Iris pigment epithelial cell (primary cell): ENCODE measurements at regions not wholly inside any gene's neighbourhood (a gene's known extent, or its start where the extent isn't known, plus 50 kb on each side); places are given as distances from the start of the nearest gene placed in this dataset.

Experiments used
- DNase-seq: peaks from one replicate; pipeline ENCODE4 v3.0.0-alpha.2; 2011; ENCODE audit warnings: low read depth

DNA sequence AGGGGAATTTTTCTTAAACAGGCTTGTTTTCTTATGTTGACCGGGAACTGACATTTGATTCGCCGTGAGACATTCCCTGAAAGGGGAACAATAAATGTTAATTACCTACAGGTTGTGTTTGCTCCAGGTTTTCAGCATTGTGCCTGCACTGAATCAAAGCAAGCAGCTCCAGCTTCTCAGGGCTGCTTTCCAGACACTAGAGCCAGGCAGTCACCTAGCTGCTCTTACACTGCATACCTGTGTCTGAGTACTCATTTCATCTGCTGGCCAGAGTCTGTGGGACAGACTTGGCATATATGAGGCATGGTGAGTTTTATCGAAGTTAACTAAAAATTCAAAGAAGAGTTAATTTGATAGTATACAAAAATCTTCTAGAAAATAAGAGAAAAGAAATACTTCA, 951.8 kb upstream of the MAP3K7 start:
- no peak for DNase-seq

DNA sequence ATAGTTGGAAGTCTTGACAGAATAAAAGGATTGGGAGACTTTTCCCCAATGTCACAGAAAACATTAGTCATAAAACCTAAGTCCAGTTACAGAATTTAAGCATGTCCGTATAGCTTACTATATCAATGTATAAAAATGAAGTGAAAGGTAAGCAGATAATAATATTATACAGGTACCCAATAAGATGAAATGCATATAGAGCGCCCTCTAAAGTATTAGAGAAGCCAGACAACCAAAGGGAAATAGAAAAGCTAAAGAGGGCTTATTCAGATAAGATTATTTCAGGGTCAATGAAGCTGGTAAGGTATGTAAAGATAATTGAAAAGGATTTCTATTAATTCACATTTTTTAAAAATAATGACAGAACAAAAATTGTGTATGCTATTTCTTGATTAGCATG, 947.7 kb upstream of the MAP3K7 start:
- no peak for DNase-seq

DNA sequence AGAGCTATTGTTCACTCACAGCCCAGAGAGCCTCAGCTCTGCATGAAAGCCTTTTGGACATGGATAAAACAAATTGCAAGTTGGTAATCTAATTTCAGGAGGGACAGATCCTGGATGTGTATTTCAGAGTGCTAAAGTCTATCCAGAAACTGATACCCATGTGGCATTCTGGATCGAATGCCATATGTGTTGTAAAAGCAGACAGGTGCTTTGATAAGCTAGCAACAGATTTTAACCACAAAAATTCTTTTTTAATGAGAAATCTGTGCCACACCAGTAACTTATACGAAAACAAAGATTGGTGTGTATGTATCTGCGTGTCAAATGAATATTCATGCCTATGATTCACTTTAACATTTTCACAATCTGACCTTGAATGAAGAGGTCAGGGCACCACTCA, 936.6 kb upstream of the MAP3K7 start:
- DNase-seq: no peak

DNA sequence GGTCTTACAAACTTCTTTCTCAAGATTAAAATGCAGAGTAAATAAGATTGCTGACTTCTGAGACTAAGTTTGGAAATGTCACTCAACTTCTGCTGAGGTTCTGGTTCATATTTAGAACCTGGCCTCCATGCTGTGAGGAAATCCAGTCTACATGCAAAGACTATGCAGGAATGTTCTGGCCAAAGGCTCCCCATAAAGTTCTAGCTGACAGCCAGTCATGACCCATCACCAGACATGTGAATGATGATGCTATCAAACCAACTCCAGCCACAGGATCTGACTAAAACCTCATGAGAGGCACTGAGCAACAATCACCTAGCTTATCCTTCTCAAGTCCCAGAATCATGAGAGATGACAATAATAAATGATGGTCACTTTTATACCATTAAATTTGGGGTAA, 935.1 kb upstream of the MAP3K7 start:
- no peak for DNase-seq

DNA sequence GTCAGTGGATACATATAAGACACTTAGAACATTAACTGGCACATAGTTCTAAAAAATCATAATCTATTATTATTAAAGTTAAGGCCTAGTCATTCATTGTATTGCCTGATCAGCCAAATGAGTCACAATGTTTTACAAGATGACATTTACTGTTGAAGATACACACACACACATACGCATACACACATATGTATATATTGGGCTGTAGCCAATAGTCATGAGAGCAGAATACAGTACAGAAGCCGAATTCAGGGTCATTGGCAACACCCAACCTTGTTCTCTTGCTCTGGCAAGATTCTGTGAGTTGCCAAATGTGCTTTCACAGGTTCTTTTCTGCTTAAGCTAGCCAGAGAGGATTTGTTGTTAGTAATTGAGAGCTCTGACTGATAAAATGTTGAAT, 922.8 kb upstream of the MAP3K7 start:
- DNase-seq: no peak

DNA sequence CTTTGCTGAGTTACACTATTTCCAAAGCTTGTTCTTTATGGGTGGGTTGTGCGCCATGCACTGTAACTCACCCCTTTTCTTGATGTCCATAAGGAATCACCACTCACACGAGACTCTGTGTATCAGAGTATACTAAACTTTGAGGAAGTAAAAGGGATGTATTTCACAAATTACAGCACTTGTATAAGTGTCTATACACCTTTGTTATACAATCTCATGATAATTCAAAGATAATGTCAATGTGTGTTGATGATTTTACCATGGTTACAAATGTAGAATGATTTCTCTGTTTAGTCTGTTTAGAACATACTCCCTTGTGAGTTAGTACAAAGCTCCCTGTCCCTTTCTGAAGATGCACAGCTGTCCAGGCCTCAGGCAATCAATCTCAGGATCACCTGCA, 922.2 kb upstream of the MAP3K7 start:
- DNase-seq: no peak

DNA sequence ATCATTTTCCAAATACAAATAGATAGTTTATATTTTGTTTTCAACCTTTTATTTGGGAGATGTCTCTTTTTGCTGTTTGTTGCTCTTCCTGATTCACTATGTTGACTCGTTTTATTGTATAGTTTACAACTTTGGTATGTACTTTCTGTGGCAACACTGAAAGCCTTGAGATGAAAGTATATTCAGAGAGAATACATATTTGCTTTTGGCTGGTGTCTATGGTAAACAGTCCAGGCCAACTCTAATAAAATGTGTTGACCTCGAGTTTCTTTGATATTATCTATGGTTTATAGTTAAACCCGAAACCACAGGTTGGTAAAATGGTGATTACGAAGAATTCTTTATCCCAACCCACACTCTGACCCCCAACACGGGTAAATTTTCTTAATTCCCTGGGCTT, 919.6 kb upstream of the MAP3K7 start:
- DNase-seq: no peak

DNA sequence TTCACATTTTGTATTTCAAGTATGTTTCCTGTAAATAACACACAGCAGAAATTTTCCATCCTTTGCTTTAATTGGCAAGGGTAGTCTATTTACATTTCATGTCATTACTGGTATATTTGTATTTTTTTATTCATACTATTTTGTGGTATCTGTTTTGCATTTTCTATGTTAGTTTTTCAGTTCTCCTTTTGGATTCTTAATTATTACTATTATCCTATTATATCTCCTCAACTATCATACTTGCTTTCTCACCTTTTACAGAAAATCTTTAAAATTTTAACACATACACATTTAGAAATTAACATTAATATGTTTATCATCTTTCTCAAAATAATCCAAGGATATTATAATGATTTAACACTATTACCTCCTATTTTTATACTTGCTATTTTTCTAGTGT, 918.3 kb upstream of the MAP3K7 start:
- DNase-seq: no peak

DNA sequence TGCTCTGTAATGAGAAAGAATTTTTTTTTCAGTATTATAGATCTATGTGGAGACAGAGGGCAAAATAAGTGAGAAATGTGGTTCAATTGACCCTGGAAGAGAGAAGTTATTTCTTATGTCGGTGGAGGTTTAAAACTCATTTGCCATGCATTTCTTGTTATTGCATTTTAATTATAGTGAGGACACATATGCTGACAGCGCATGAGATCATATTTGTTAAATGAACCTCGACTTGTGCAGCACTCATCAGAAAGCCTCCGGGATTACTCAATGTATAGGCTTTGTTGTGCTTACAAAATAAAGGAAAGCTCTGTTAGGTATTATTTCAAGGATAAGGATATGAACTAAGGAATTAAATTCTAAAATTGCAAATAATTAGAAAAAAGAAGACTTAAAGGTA, 915.1 kb upstream of the MAP3K7 start:
- DNase-seq: no peak

DNA sequence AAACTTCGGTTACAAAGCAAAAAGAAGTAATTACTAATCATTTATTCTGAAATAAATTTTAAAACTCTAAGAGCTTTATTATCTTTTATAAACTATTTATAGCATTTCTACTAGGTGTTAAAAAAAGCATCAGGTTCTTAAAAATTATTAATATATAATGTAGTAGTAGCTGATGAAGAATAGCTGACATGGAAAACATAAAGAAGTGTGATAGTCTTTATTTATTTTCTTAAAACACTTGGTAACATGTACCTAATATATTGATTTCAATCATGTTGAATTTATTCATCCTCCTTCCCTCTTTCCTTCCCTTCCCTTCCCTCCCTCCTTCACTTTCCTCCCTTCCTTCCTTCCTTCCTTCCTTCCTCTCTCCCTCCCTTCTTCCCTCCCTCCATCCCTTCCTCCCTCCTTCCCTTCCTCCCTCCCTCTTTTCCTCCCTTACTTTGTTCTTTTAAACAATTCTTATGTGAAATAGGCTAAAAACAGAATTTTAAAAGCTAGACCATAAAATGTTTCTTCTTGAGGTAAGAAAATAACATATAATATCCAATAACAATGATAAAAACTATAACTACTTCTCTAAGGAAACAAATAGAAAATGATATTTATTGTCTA, 913.9 kb upstream of the MAP3K7 start:
- no peak for DNase-seq

DNA sequence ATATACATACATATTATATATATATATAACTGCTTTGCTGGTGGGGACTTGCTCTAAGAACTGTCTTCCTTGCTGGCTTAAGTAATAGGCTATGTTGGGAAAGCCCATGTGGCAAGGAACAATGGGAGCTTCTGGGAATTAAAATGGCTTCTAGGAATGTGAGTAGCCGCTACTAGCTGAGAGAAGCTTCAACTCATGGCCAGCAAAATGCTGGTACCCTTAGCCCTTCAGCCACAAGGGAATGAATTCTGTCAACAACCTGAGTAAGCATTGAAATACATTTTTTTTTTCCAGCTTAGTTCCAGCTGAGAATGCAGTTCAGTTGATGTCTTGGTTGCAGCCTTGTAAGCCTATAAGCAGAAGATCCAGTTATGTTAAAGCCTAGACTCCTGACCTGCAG, 911.7 kb upstream of the MAP3K7 start:
- no peak for DNase-seq

DNA sequence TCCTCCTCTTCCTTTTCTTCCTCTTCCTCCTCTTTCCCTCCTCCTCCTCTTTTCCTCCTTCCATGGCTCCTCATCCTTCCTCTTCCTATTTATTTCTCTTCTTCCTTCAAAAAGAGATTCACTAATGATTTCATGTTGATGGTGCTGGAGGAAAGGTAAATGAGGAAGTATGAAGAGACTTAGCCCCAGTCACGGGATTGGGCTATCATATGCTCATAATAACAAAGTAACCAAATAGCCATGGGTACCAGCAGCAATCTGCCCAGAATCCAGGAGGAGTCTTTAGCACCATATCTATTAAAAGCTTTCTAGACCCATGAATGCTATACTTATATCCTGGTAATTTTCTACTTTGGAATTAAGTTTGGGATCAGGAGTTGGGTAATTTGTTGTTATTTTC, 910.9 kb upstream of the MAP3K7 start:
- DNase-seq: no peak

DNA sequence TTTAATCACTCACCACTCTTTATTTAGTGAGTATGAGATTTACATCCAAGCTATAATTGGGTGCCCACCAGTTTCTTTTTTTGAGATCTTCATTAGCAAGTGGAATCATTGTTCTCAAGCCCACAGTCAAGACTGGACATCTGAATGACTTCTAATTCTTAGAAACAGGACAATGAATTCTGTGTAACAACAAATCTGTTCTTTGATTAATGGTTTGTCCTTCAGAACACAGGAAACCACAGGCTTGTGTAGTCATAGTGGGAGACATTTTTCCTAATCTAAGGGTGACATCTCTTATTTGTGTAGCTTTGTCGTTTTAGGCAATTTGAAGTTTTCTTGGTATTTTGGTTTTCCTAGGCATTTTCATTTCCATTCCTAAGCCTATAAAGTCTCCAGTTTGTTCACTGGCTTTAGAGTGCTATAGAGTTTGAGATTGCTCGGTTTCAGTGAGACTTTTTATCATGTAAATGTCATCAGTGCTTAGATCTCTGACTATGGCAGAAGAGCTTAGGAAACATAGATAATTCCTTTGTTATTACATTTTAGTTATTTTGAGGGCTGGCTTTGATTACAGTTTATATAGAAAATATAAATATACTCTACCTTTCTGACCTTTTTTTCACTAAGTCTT, 903.9 kb upstream of the MAP3K7 start:
- DNase-seq: no peak

DNA sequence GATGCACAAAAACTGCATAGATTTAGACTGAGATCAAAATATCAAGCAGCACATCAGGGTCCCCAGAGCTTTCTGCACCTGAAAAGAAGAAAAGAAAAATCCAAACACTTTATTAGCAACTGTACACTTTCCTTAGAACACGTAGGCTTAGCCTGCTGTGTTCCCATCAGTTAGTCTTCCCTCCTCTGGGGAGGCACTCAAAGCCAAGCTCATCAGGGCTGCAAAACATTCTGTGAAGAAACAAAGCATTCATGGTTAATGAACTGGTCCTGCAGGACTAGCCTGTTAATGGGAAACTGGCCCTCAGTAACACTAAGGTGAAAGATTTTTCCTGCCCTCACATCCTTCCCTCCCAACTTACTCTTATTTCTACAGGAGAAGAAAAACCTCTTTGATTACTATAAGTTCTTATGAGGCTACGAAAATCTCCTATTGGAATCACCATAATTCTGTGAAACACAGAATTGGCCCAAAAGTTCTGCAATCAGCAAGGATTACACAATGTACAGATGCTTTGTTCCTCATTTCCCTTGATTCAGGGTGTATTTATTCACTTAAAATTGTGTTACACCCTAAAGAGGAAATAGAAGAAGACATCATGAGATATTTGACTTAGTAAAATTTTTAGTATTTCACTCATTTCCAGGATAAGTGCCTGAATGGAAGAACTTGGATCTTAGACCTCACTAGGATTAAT, 901.0 kb upstream of the MAP3K7 start:
- DNase-seq: no peak

DNA sequence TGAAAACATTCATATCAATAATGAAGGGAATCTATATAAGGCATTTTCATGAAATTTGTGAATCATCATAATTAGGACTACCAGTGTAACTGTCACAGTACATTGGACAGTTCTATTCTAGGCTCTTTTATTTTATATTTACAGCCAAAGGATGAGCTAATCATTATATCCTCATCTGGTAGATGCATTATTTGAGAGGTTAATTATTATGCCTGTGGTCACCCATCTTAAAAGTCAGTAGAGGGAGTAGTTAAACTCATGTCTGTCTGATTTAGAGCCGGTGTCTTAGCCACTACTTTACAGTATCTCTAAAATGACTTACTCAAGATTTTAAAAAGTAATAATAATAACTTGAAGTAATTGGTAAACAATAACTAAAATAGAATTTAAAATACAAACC, 899.3 kb upstream of the MAP3K7 start:
- no peak for DNase-seq

DNA sequence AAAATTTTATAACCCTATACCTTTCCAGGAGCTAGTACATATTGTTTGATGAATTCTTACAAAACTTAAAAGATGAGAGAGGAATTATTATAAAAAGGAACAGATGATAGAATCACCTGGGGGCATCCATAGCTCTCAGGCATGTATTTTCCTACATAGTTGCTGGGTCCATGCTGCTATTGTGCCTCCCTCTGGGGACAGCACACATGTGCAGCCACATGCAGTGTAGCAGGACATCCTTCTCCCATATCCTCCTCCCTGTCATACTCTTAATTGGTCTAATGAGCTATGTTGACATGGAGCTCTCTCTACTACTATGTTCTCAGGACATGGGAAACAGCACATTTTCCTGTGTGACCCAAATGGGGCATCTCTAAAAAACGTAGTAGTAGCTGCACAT, 898.2 kb upstream of the MAP3K7 start:
- no peak for DNase-seq

DNA sequence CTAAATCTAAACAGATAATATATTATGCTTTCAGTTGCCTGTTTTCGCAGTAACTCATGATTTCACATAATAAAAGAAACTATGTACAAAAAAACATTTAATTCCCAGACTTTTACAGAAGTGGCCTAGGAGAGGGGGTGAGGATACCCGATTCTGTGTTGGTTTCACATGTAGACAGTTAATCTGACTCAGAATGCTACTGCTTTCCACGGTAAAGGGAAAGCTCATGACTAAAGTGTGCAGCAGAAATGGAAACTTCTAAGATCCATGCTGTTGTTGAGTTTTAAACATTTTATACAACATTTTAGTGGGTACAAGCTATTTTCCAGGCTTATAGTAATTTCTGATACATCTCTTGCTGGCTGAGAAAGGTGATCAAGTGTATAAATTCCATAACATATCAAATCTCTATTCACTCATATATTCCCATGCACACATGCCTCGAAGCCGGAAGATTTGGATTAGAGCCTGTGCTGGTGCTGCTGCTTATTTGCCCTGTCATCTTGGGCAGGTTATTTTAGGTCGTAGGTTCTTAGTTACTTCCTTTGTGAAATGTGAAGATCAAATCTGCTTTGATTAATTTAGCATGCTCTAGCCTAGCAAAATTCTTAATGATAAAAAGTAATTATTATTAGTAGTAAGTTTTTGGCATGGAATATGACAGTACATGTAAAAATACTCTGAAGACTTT, 896.7 kb upstream of the MAP3K7 start:
- DNase-seq: no peak

DNA sequence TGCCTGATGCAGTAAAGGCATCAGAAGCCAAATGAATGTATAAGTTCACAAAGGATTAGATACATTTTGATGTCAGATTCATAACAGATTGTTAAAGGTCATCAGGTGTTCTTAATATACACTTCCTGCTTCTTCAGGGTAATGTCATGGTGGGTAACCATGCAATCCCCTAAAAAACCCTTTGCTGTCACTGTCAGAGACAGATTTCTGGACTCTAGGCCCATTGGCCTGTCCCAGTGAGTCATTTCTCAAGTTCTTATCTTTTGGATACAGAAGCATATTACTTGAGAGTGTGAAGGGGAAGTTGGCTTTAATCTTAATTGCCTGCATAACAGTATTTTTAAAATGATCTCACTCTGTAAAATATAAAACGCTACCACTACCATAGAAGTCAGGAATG, 895.6 kb upstream of the MAP3K7 start:
- DNase-seq: peak; percentile 0

DNA sequence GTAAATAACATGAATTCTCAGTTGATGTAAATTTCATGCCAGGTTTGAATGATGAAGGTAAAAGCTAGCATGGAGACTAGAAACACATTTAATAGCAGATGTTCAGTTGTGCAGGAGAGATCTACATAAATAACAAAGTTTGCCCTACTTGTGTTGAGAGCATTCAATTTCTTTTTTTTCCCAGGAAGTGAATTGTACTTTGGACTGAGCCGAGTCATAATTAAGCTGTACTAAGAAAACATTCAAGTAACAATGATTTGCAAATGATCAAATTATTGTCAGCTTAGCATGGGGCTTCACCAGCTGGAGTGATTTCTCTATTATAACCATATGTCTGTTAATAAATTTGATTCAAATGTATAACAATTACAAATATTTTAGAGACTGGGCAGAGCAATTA, 893.5 kb upstream of the MAP3K7 start:
- no peak for DNase-seq

DNA sequence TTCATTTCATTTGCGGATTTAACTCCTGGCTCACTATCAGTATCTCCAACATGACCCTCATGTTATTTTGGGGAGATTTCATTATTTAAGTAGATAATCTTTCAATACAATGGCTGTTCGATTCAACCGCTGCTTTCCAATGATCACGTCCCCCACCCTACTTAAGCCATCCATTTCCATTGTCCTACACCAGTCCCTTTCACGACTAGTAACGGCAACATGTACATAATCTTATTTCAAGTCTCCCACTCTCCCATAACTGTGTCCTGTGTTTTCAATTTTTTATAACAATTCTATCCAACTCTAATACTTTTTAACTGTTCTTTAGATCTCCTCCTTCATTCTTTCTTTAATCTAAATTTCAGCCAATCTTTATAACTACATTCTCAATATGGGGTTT, 890.8 kb upstream of the MAP3K7 start:
- DNase-seq: no peak

DNA sequence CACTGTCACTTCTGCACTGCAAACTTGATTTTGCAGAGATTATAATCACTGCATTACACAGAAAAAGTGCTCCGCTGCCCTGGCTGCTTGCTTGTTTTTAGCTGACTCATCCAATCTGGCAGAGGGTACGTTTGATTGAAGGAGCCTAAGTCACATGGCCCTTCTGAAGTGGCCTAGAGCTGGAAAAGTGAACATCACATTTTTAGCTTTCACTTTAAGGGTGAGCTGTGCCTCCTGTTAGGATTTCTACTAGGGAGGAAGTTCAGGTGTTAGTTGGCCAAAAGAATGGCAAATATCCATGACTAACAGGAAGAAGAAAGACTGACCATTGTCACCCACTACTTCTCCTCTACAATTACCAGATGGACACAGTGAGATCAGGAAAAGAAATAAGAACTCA, 889.1 kb upstream of the MAP3K7 start:
- peak; percentile 73 for DNase-seq

DNA sequence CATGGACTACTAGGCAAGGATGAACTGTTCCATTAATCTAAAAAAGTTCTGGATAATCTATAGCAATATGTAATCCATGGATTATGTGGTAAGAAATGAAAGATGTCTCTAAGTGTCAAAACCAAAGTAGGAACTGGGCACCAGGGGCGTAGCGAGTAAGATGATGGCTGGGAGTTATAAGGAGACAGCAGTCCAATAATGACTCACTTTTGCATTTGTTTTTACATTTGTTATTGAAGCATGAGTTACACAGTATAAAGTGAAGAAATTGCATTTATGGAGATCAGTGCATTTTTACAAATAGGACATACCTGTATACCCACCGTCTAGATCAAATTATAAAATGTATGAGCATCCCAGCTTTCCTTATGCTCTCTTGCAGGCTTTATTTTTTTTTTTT, 878.5 kb upstream of the MAP3K7 start:
- no peak for DNase-seq

DNA sequence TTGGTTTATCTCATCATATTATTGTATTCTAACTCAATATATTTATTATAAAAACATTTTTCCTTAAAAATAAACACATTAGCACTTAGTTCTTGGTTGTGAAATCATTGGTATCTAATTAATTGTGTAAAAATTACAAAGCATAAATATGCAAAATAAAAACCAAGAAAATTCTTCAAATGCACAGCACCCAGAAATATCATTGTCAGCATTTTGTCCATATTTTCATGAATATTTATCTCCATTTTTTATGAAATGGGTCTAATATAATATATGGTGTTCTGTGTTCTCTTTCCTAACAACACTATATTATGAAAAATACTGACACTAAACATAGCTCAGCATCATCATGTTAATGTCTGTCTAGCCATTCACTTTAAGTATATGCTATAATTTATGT, 877.8 kb upstream of the MAP3K7 start:
- no peak for DNase-seq
